Left hindlimb (tissue), 1 donor: ENCODE measurements at regions not wholly inside any gene's neighbourhood (a gene's known extent, or its start where the extent isn't known, plus 50 kb on each side); places are given as distances from the start of the nearest gene placed in this dataset.

ENCODE experiments used
- DNase-seq: peaks from one replicate; pipeline ENCODE4 v3.0.0-alpha.2; 2018

- DNase-seq = no peak
These were observed 93.4 kb upstream of the KCNK1 start for GRCh38 chr1:233520261-233521191.

GRCh38 chr1:233523047-233523446 lies 90.9 kb upstream of the KCNK1 start:
- no peak for DNase-seq

GRCh38 chr1:233527818-233528217 lies 86.1 kb upstream of the KCNK1 start:
- no peak for DNase-seq

- DNase-seq = no peak
These were observed 83.1 kb upstream of the KCNK1 start for GRCh38 chr1:233530665-233531386.

GRCh38 chr1:233540816-233541215 lies 73.1 kb upstream of the KCNK1 start:
- DNase-seq = no peak

- DNase-seq = no peak
These were observed 70.3 kb upstream of the KCNK1 start for GRCh38 chr1:233543338-233544255.

GRCh38 chr1:233544304-233544703 lies 69.6 kb upstream of the KCNK1 start:
- DNase-seq = no peak

GRCh38 chr1:233547726-233548125 lies 66.2 kb upstream of the KCNK1 start:
- no peak for DNase-seq

GRCh38 chr1:233549404-233549803 lies 64.5 kb upstream of the KCNK1 start:
- DNase-seq = no peak

- DNase-seq = no peak
These were observed 64.0 kb upstream of the KCNK1 start for GRCh38 chr1:233549917-233550316.

- DNase-seq = no peak
These were observed 59.9 kb upstream of the KCNK1 start for GRCh38 chr1:233554037-233554436.

GRCh38 chr1:233561708-233562426 lies 52.0 kb upstream of the KCNK1 start:
- DNase-seq = no peak
